Stomach (tissue), 8 donors: ENCODE measurements at regions not wholly inside any gene's neighbourhood (a gene's known extent, or its start where the extent isn't known, plus 50 kb on each side); places are given as distances from the start of the nearest gene placed in this dataset.

Source experiments
- DNase-seq, 2 donors: peaks; one replicate each; pipeline versions ENCODE4 v3.0.0 to v3.0.0-alpha.2; 2013 to 2019
- H3K27ac ChIP-seq, 5 donors: fragments of 200-600 bp in 4 of 5; sonication (generic) in 4 of 5; one replicate each; pipeline ENCODE4 v1.5.1; 2013 to 2019; ENCODE audit warnings: mild to moderate bottlenecking in 1 of 5, moderate library complexity in 1 of 5
- H3K27me3 ChIP-seq, 3 donors: fragments of 200-600 bp; sonication (generic); one replicate each; pipeline ENCODE4 v1.5.1; 2017 to 2019; ENCODE audit warnings: mixed run types in 1 of 3
- H3K36me3 ChIP-seq, 4 donors: fragments of 200-600 bp; sonication (generic); 1 replicate in 3 of 4; 2 replicates in 1 of 4; pipeline ENCODE4 v1.5.1; 2016 to 2019
- H3K4me1 ChIP-seq, 4 donors: fragments of 200-600 bp; sonication (generic); one replicate each; pipeline ENCODE4 v1.5.1; 2016 to 2019
- H3K4me3 ChIP-seq, 4 donors: fragments of 200-600 bp; sonication (generic) in 3 of 4; one replicate each; pipeline ENCODE4 v1.5.1; 2016 to 2019; ENCODE audit warnings: mild to moderate bottlenecking in 1 of 4
- H3K9me3 ChIP-seq, 4 donors: fragments of 200-600 bp; sonication (generic); one replicate each; pipeline ENCODE4 v1.5.1; 2016 to 2019
- CTCF ChIP-seq, 7 experiments: fragments of 450-650 bp in 4 of 7; fragments of 200-600 bp in 3 of 7; sonication (generic) in 3 of 7; IDR thresholded peaks; one replicate each; pipeline ENCODE4 v1.5.1; 2016 to 2019; ENCODE audit warnings: antibody characterized with exemption in 7 of 7, control low read depth in 2 of 7, mild to moderate bottlenecking in 1 of 7
- EP300 ChIP-seq: sonication (generic); formaldehyde crosslinking; IDR thresholded peaks from one replicate; pipeline ENCODE4 v1.6.1; 2017; ENCODE audit warnings: antibody characterized with exemption
- POLR2A ChIP-seq, 4 donors: fragments of 450-650 bp; IDR thresholded peaks; one replicate each; pipeline ENCODE4 v1.6.1; 2016; ENCODE audit warnings: antibody characterized with exemption in 4 of 4, control low read depth in 2 of 4, mild to moderate bottlenecking in 1 of 4, moderate library complexity in 1 of 4
- POLR2AphosphoS5 ChIP-seq, 3 donors: sonication (generic); formaldehyde crosslinking; IDR thresholded peaks; one replicate each; pipeline ENCODE4 v1.6.1; 2016; ENCODE audit warnings: antibody characterized with exemption in 3 of 3
- WGBS, 5 donors: extraction: QIAGEN DNeasy Blood & Tissue Kit in 3 of 5; methylation state at CpG; one replicate each; pipeline versions ENCODE4 v1.1.5 to v1.1.7; 2013 to 2018; 5-methylcytosine and 5-hydroxymethylcytosine counted together
- intact Hi-C: fragments of 100-400 bp; cut with DNase I; formaldehyde crosslinking; loops from one replicate; pipeline ENCODE4 v1.15.1; 2023; ENCODE audit warnings: low total_unique reads
- donor health status: healthy with polysubstance abuse.
- donor health status: Bipolar disorder and iron deficiency.
- donor health status: healthy.

DNA sequence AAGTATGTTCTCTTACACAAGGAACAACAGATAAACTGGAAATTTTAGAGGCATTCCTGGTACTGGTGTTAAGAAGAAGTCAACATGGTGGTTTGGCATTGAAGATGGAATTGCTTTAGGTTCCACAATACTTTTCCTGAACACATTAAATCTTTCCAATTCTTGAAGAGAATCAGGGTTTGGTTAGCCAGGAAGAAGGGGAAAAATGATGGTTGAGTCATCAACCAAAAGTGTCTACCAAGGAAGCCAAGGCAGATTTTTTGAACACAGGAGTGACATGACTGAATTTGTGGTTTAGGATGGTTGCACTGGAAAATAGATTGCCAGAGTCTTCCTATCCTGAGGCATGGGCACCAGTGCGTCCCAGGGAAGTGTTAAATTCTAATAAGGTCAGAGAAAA, 433.4 kb downstream of the TMEM38B start:
- H3K4me1 ChIP-seq, result no peaks in the 10 kb centered on the region
- intact Hi-C loops, result no loop called here

GRCh38 chr9:106130374-106130773, 436.0 kb downstream of the TMEM38B start:
- Histone ChIP-seq H3K27ac (no peak overlapping the region), H3K4me1 (no peaks in the 10 kb centered on the region), H3K27me3 (no peaks in the 10 kb centered on the region), H3K9me3 (no peaks in the 10 kb centered on the region), H3K36me3 (no peaks in the 10 kb centered on the region), H3K4me3 (no peak overlapping the region)
- no peak for DNase-seq
- intact Hi-C loops, result no loop called here
- 79 to 90% (median 84%) methylated on average over 2 of the region's 2 CpGs for WGBS, 5 donors
- no peak for TF ChIP-seq EP300
- TF ChIP-seq POLR2A (IDR thresholded peaks at IDR 0.05), result no peak
- no peak for TF ChIP-seq POLR2AphosphoS5 (IDR thresholded peaks at IDR 0.05)
- TF ChIP-seq CTCF (IDR thresholded peaks at IDR 0.05), result no peak

More for the DNA sequence above, 433.4 kb downstream of the TMEM38B start:
- TF ChIP-seq POLR2A (IDR thresholded peaks at IDR 0.05) (no peak), CTCF (IDR thresholded peaks at IDR 0.05) (no peak), POLR2AphosphoS5 (IDR thresholded peaks at IDR 0.05) (no peak), EP300 (no peak)
- Histone ChIP-seq H3K9me3 (no peaks in the 10 kb centered on the region), H3K27ac (no peak overlapping the region), H3K36me3 (no peaks in the 10 kb centered on the region), H3K27me3 (no peaks in the 10 kb centered on the region), H3K4me3 (no peak overlapping the region)
- DNase-seq, result no peak
- 70 to 88% (median 76%) methylated on average over 1 of the region's 1 CpG for WGBS, 5 donors

DNA sequence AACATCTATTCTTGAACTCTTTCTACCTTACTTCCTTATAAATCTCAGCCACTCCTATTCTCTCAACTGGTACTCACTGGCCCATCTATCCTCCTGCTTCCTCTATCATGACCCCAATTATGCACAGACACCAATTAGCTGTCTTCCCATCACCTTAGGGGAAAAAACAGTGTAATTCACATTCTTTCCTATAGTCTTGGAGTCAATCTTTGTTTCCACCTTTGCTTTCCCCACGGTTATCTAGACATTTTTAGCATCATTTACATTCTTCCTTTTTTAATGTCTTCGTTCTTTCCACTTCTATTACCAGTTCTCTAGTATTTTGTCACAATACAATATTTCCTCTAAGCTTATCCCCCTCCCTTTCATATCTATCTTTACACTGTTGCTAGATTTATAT, 449.4 kb downstream of the TMEM38B start:
- no peaks in the 10 kb centered on the region for H3K4me1 ChIP-seq
- no peaks in the 10 kb centered on the region for H3K27me3 ChIP-seq
- DNase-seq, result no peak
- 59 to 82% (median 67%) methylated on average over 2 of the region's 2 CpGs for WGBS, 5 donors
- intact Hi-C loops, result no loop called here
- peaks cover 0 to 6% (median 0%) of the 10 kb centered on the region in 4 donors for H3K9me3 ChIP-seq
- no peaks in the 10 kb centered on the region for H3K36me3 ChIP-seq
- TF ChIP-seq POLR2A (IDR thresholded peaks at IDR 0.05) (no peak), EP300 (no peak), POLR2AphosphoS5 (IDR thresholded peaks at IDR 0.05) (no peak), CTCF (IDR thresholded peaks at IDR 0.05) (no peak)
- H3K4me3 ChIP-seq, result no peak overlapping the region
- H3K27ac ChIP-seq, result no peak overlapping the region

DNA sequence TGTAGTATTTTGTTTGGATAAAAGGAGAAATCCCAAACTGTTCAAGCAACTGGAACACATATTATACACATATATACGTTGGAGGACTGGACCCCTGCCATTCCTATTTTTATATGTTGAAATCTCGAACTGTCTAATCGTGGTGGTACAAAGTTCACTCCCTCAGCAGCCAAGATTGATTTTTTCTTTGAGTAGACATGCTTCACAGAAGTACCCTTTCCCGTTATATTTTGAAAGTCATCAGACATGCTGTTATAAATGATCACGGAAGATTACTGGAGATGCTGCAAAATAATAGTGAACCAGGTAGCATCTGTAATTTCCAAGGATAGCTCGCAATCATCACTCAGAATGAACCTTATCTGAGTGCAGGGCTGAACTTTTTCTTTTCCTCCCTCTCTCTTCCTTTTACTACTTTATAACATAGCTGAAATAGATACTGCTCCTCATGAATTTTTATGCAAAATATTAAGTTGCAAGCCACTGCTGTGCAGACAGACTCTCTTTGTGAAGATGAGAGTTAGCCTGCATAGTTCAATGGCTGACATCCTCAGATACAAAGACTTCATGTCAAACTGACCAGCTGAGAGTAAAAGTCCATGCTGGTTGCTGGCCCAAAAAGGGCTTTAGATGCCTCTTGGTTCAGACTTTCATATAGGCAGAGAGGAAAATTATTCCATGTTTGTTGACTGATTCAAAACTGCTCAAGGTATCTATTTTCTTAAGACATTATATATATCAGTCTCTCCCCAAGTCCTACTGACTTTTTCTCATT, 451.9 kb downstream of the TMEM38B start:
- Histone ChIP-seq H3K9me3 (peaks cover 0 to 6% (median 0%) of the 10 kb centered on the region in 4 donors), H3K4me3 (no peak overlapping the region), H3K27ac (no peak overlapping the region), H3K4me1 (no peaks in the 10 kb centered on the region), H3K36me3 (no peaks in the 10 kb centered on the region), H3K27me3 (no peaks in the 10 kb centered on the region)
- TF ChIP-seq EP300 (no peak), CTCF (IDR thresholded peaks at IDR 0.05) (no peak), POLR2AphosphoS5 (IDR thresholded peaks at IDR 0.05) (no peak)
- intact Hi-C loops, result no loop called here
- DNase-seq, result no peak
- WGBS, 5 donors, result 58 to 66% (median 61%) methylated on average over 6 of the region's 6 CpGs
